ENCODE measurements at regions not wholly inside any gene's neighbourhood (a gene's known extent, or its start where the extent isn't known, plus 50 kb on each side); places are given as distances from the start of the nearest gene placed in this dataset.

DNA sequence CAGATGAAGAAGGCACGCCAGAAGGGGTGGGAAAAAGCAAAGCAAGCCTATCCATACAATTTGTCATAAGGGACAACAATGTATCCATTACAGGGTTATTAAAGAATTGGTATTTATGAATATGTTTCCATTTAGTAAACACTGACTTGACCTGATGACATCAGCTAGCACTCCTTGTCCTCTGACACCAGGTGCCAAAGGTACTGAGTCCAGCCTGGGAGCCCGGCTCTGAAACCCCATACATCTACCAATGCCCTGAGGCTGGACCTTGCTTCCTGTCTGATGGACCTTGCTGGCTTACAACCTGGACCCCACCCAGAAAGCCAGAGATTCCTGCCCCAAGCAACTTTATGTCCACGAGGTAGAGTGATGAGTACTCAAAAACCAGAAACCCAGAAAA, 263.0 kb upstream of the ATP11B start:
- TF ChIP-seq POLR2AphosphoS5 (IDR thresholded peaks at IDR 0.05; ENCODE audit: low read depth, low read length) (no peak), POLR2A (IDR thresholded peaks at IDR 0.05; ENCODE audit: low read depth, low read length) (no peak)
